ENCODE measurements at regions not wholly inside any gene's neighbourhood (a gene's known extent, or its start where the extent isn't known, plus 50 kb on each side); places are given as distances from the start of the nearest gene placed in this dataset.

GRCh38 chr1:87872189-87872588 is 543.5 kb downstream of the LMO4 start:
- H3K27me3 Mint-ChIP-seq (ENCODE audit: insufficient read depth, unreplicated experiment): no peaks in the 10 kb centered on the region
- no peaks in the 10 kb centered on the region for H3K36me3 ChIP-seq (ENCODE audit: control insufficient read depth, insufficient read depth, low read length)
- peaks cover 21% of the 10 kb centered on the region for H3K9me3 Mint-ChIP-seq (ENCODE audit: unreplicated experiment)
- no peaks in the 10 kb centered on the region for H3K4me1 Mint-ChIP-seq (ENCODE audit: low read depth, unreplicated experiment)
- H3K36me3 Mint-ChIP-seq (ENCODE audit: insufficient read depth, unreplicated experiment): no peaks in the 10 kb centered on the region
- H3K4me1 ChIP-seq: no peaks in the 10 kb centered on the region
- H3K4me3 ChIP-seq (ENCODE audit: low read depth, low read length): no peak overlapping the region
- ChIA-PET POLR2A (no interaction called here), CTCF (no interaction called here)
- H3K27ac Mint-ChIP-seq (ENCODE audit: unreplicated experiment): no peak overlapping the region
- intact Hi-C loops (cut with micrococcal nuclease; ENCODE audit: unreplicated experiment): no loop called here
- no TSS peak for BruUV-seq (replicated peaks)
- H3K9me3 ChIP-seq: no peaks in the 10 kb centered on the region
- H3K27me3 ChIP-seq (replicated peaks; ENCODE audit: control insufficient read depth, insufficient read depth, low read length): no peaks in the 10 kb centered on the region
- no peak for TF ChIP-seq CTCF (IDR thresholded peaks at IDR 0.05; ENCODE audit: insufficient read depth in 1 of 2, low read depth in 1 of 2, low read length in 1 of 2, severe bottlenecking in 1 of 2, unreplicated experiment in 1 of 2)
- no peak for DNase-seq
- no peak overlapping the region for H3K4me3 Mint-ChIP-seq (ENCODE audit: unreplicated experiment)

- Mint-ChIP-seq H3K27me3 (ENCODE audit: insufficient read depth, unreplicated experiment) (no peaks in the 10 kb centered on the region), H3K36me3 (ENCODE audit: insufficient read depth, unreplicated experiment) (no peaks in the 10 kb centered on the region), H3K4me3 (ENCODE audit: unreplicated experiment) (no peak overlapping the region), H3K4me1 (ENCODE audit: low read depth, unreplicated experiment) (no peaks in the 10 kb centered on the region), H3K9me3 (ENCODE audit: unreplicated experiment) (peaks cover 21% of the 10 kb centered on the region), H3K27ac (ENCODE audit: unreplicated experiment) (no peak overlapping the region)
- H3K36me3 ChIP-seq (ENCODE audit: control insufficient read depth, insufficient read depth, low read length): no peaks in the 10 kb centered on the region
- H3K9me3 ChIP-seq: no peaks in the 10 kb centered on the region
- intact Hi-C loops (cut with micrococcal nuclease; ENCODE audit: unreplicated experiment): no loop called here
- ChIA-PET POLR2A (no interaction called here), CTCF (no interaction called here)
- H3K4me3 ChIP-seq (ENCODE audit: low read depth, low read length): no peak overlapping the region
- no peaks in the 10 kb centered on the region for H3K4me1 ChIP-seq
- no peaks in the 10 kb centered on the region for H3K27me3 ChIP-seq (replicated peaks; ENCODE audit: control insufficient read depth, insufficient read depth, low read length)
- no peak for DNase-seq
- TF ChIP-seq CTCF (IDR thresholded peaks at IDR 0.05; ENCODE audit: insufficient read depth in 1 of 2, low read depth in 1 of 2, low read length in 1 of 2, severe bottlenecking in 1 of 2, unreplicated experiment in 1 of 2): no peak
- BruUV-seq (replicated peaks): no TSS peak
Measured at GRCh38 chr1:87872692-87873091, 544.0 kb downstream of the LMO4 start.

GRCh38 chr1:87878873-87879272 is 550.2 kb downstream of the LMO4 start:
- peaks cover 9% of the 10 kb centered on the region for H3K9me3 Mint-ChIP-seq (ENCODE audit: unreplicated experiment)
- H3K27me3 Mint-ChIP-seq (ENCODE audit: insufficient read depth, unreplicated experiment): no peaks in the 10 kb centered on the region
- no peaks in the 10 kb centered on the region for H3K9me3 ChIP-seq
- no peak for DNase-seq
- no peak overlapping the region for H3K4me3 ChIP-seq (ENCODE audit: low read depth, low read length)
- no peak overlapping the region for H3K27ac Mint-ChIP-seq (ENCODE audit: unreplicated experiment)
- CTCF ChIA-PET: no interaction called here
- H3K4me1 ChIP-seq: 0 out of 2 replicates have a peak, but pooled peaks cover 6% of the 10 kb centered on the region
- intact Hi-C loops (cut with micrococcal nuclease; ENCODE audit: unreplicated experiment): no loop called here
- H3K4me3 Mint-ChIP-seq (ENCODE audit: unreplicated experiment): no peak overlapping the region
- no TSS peak for BruUV-seq (replicated peaks)
- H3K36me3 Mint-ChIP-seq (ENCODE audit: insufficient read depth, unreplicated experiment): no peaks in the 10 kb centered on the region
- no peak for TF ChIP-seq CTCF (IDR thresholded peaks at IDR 0.05; ENCODE audit: insufficient read depth in 1 of 2, low read depth in 1 of 2, low read length in 1 of 2, severe bottlenecking in 1 of 2, unreplicated experiment in 1 of 2)
- H3K36me3 ChIP-seq (ENCODE audit: control insufficient read depth, insufficient read depth, low read length): no peaks in the 10 kb centered on the region
- H3K4me1 Mint-ChIP-seq (ENCODE audit: low read depth, unreplicated experiment): peaks cover 6% of the 10 kb centered on the region
- POLR2A ChIA-PET: no interaction called here
- no peaks in the 10 kb centered on the region for H3K27me3 ChIP-seq (replicated peaks; ENCODE audit: control insufficient read depth, insufficient read depth, low read length)

All from Caco-2 (cell line).